SK-N-MC (cell line): ENCODE measurements at regions not wholly inside any gene's neighbourhood (a gene's known extent, or its start where the extent isn't known, plus 50 kb on each side); places are given as distances from the start of the nearest gene placed in this dataset.

Experiments used
- EZH2 ChIP-seq: fragments of 200-600 bp; sonication (generic); IDR thresholded peaks from one replicate; pipeline ENCODE4 v1.6.1; 2017; ENCODE audit warnings: antibody characterized with exemption
- POLR2AphosphoS5 ChIP-seq: IDR thresholded peaks from 2 replicates; pipeline ENCODE4 v1.6.1; 2012; ENCODE audit warnings: mild to moderate bottlenecking, low read depth, low read length, borderline replicate concordance

DNA sequence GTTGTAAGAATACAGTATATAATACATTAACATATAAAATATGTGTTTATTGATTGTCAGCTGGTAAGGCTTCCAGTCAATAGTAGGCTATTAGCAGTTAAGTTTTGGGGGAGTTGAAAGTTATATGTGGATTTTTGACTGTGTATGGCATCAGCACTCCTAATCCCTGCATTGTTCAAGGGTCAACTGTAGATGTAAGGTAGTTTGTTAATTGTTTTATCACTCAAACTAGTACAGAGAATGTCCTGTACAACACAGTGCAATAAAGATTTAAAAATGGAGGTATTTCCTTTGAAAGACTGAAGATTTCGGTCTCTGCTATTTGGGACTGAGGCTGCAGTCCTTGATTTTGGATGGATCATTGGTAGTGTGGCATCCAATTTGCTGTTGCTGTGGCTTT lies 484.4 kb downstream of the KDM4C start:
- no peak for TF ChIP-seq EZH2
- TF ChIP-seq POLR2AphosphoS5 = no peak
